Fibroblast of mammary gland (primary cell): ENCODE measurements at regions not wholly inside any gene's neighbourhood (a gene's known extent, or its start where the extent isn't known, plus 50 kb on each side); places are given as distances from the start of the nearest gene placed in this dataset.

Source experiments
- DNase-seq: peaks from one replicate; pipeline ENCODE4 v3.0.0-alpha.2; 2010; ENCODE audit warnings: low read depth
- H3K4me3 ChIP-seq: 2 replicates; pipeline ENCODE4 v1.5.1; 2011; ENCODE audit warnings: low read depth, mild to moderate bottlenecking, low read length, moderate library complexity; ENCODE audit not compliant: control insufficient read depth
- CTCF ChIP-seq: conservative IDR thresholded peaks from 2 replicates; pipeline ENCODE4 v1.5.1; 2011; ENCODE audit warnings: low read depth, low read length, inconsistent platforms; ENCODE audit not compliant: control insufficient read depth, insufficient read depth

DNA sequence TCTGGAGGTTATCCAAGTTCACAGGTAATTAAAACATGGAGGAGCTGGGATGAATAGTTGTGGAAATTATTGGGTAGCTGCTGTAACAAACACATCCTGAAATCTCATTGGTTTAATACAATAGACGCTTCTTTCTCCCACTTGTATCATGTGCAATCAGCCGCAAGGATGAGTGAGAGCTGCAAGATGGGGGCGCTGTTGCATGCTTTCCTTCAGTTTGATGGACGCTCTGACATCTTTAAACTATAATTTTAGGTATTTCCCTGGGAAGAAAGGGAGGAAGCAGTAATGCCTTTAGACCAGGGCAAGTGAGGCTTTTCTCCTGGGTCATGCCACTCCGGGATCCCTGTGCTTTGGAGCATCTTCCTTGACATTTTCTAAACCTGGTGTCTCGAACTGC lies 178.7 kb downstream of the PAWR start:
- TF ChIP-seq CTCF, result peak; percentile 27
- H3K4me3 ChIP-seq, result no peak overlapping the region
- DNase-seq, result no peak

GRCh38 chr12:79508622-79509021 lies 182.1 kb downstream of the PAWR start:
- no peak for TF ChIP-seq CTCF
- H3K4me3 ChIP-seq, result no peak overlapping the region
- no peak for DNase-seq
